Heart right ventricle (tissue), 16 donors: ENCODE measurements at regions not wholly inside any gene's neighbourhood (a gene's known extent, or its start where the extent isn't known, plus 50 kb on each side); places are given as distances from the start of the nearest gene placed in this dataset.

Experiments used
- ATAC-seq, 8 donors: fragments of 200-7000 bp; cut with Tn5 transposase; one replicate each; pipeline ENCODE4 v1.9.1; 2020; ENCODE audit warnings: mild to moderate bottlenecking in 8 of 8, moderate library complexity in 8 of 8, moderate number of reproducible peaks in 1 of 8
- DNase-seq, 2 donors: peaks; one replicate each; pipeline ENCODE4 v3.0.0-alpha.2; 2020
- H3K27ac ChIP-seq, 10 donors: fragments of 200-600 bp; sonication (generic) in 2 of 10; one replicate each; pipeline versions ENCODE4 v1.5.0 to v1.8.0; 2020 to 2022; ENCODE audit warnings: mild to moderate bottlenecking in 3 of 10
- H3K27me3 ChIP-seq, 7 donors: fragments of 200-600 bp; one replicate each; pipeline ENCODE4 v1.8.0; 2021 to 2022; ENCODE audit warnings: mild to moderate bottlenecking in 2 of 7
- H3K36me3 ChIP-seq, 9 donors: fragments of 200-600 bp; sonication (generic) in 1 of 9; one replicate each; pipeline versions ENCODE4 v1.5.0 to v1.8.0; 2020 to 2022; ENCODE audit warnings: mild to moderate bottlenecking in 2 of 9
- H3K4me1 ChIP-seq, 9 donors: fragments of 200-600 bp; sonication (generic) in 1 of 9; one replicate each; pipeline versions ENCODE4 v1.5.0 to v1.8.0; 2020 to 2022; ENCODE audit warnings: mild to moderate bottlenecking in 4 of 9
- H3K4me3 ChIP-seq, 10 donors: fragments of 200-600 bp; sonication (generic) in 2 of 10; one replicate each; pipeline versions ENCODE4 v1.5.0 to v1.8.0; 2020 to 2022; ENCODE audit warnings: mild to moderate bottlenecking in 7 of 10, moderate library complexity in 2 of 10
- H3K9me3 ChIP-seq, 11 donors: fragments of 200-600 bp in 10 of 11; sonication (generic) in 2 of 11; one replicate each; pipeline versions ENCODE4 v1.5.0 to v1.8.0; 2013 to 2022; ENCODE audit warnings: mild to moderate bottlenecking in 2 of 11, control low read depth in 1 of 11, moderate library complexity in 1 of 11
- WGBS, 2 donors: extraction: QIAGEN DNeasy Blood & Tissue Kit; methylation state at CpG; one replicate each; pipeline ENCODE4 v1.1.7; 2013; ENCODE audit warnings: inconsistent platforms in 1 of 2; 5-methylcytosine and 5-hydroxymethylcytosine counted together
- intact Hi-C, 10 donors: fragments of 100-400 bp; cut with DNase I; formaldehyde crosslinking; loops; one replicate each; pipeline versions ENCODE4 v1.11.1 to v1.14.2; 2022
- TF ChIP-seq, protein P1 (sequence below), 9 donors: fragments of 200-600 bp; sonication (generic) in 2 of 9; IDR thresholded peaks; one replicate each; pipeline versions ENCODE4 v1.5.0 to v1.8.0; 2021 to 2022; ENCODE audit warnings: antibody characterized with exemption in 9 of 9, mild to moderate bottlenecking in 5 of 9, moderate library complexity in 1 of 9
- donor health status: Arrhythmogenic right ventricular cardiomyopathy.
- donor health status: ischemic (EF 13 %, LVEDD 7.1; RV severe dilation, severe dysfunction).
- donor health status: healthy with polysubstance abuse.
- donor health status: DM: no; HTN: yes; CAD: no.
- donor health status: DM: no; HTN: no; CAD: no.
- donor health status: ischemic (EF 25% LVEDD 6.9; RV normal size, moderate dysfunction).
- donor health status: ischemic (EF 25% LVEDD 5.7; RV mildly dilated, moderate dysfunction).
- donor health status: healthy.
- donor health status: DM: yes; HTN: yes; CAD: no.
- donor health status: Ischemic cardiomyopathy.
- donor health status: ischemic (EF 35%, LVEDD 5.7; RV mildly dilated, moderate dysfunction).
- donor health status: nonischemic (EF 11% LVEDD 7.7; RV severe dilation, severe dysfunction).
- donor health status: DM: yes; HTN: yes; CAD: no.
- donor health status: PGD.
- donor health status: ischemic (EF 29% LVEDD 5.4; RV normal size, mild dysfunction).
- donor health status: nonischemic (EF 23%, LVEDD 6.1; RV moderate dilation, normal function).

DNA sequence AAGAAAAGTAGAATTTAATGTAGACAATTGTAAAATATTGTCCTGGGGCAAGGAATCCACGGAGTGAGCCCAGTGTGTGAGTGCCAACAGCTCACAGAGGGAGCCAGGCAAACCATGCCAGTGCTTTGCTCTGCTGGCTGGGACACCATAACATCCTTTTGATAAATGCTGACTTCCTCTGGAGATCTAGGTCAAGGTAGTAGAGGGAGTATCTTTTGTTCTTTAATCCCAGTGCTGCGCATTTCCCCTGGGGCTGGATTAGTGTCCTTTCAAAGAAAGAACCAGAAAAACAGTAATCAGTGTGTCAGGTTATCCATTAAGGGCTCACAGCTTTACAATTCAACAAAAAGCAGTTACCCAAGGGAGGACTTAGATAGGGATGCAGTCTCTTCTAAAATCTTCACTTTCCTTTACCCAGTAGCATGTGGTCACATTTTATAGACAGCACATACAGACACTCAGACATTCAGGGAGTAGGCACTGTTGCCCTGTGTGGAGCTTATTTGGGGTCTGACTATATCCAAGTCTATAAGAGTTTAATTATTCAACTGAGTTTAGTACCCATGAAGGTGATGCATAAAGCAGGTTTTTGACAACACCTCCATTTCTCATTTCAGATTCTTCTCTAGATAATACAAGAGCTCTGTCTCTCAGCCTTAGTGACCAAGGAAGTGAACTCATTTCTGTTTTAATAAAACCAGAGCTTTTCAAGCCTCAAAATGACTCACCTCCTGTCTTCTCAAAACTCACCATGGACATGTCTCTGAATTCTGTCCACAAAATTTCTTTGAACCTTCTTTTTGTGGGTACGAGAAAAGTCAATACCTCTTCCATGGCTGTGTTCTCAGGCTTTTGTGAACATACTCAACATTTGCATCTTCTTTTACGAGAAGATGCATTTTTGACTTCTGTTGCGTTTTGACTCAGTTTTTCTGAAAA lies 215.3 kb downstream of the BRINP2 start:
- Histone ChIP-seq H3K27ac (no peak overlapping the region), H3K36me3 (no peaks in the 10 kb centered on the region), H3K4me3 (no peak overlapping the region), H3K4me1 (no peaks in the 10 kb centered on the region), H3K9me3 (peaks cover 0 to 20% (median 0%) of the 10 kb centered on the region in 11 donors), H3K27me3 (peaks cover 0 to 36% (median 10%) of the 10 kb centered on the region in 7 donors)
- intact Hi-C loops: no loop called here
- 68 to 69% methylated on average over 5 of the region's 5 CpGs for WGBS, 2 donors
- TF ChIP-seq, protein P1, sequence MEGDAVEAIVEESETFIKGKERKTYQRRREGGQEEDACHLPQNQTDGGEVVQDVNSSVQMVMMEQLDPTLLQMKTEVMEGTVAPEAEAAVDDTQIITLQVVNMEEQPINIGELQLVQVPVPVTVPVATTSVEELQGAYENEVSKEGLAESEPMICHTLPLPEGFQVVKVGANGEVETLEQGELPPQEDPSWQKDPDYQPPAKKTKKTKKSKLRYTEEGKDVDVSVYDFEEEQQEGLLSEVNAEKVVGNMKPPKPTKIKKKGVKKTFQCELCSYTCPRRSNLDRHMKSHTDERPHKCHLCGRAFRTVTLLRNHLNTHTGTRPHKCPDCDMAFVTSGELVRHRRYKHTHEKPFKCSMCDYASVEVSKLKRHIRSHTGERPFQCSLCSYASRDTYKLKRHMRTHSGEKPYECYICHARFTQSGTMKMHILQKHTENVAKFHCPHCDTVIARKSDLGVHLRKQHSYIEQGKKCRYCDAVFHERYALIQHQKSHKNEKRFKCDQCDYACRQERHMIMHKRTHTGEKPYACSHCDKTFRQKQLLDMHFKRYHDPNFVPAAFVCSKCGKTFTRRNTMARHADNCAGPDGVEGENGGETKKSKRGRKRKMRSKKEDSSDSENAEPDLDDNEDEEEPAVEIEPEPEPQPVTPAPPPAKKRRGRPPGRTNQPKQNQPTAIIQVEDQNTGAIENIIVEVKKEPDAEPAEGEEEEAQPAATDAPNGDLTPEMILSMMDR (IDR thresholded peaks at IDR 0.05): no peak
- no peak for DNase-seq
- ATAC-seq: no peak

DNA sequence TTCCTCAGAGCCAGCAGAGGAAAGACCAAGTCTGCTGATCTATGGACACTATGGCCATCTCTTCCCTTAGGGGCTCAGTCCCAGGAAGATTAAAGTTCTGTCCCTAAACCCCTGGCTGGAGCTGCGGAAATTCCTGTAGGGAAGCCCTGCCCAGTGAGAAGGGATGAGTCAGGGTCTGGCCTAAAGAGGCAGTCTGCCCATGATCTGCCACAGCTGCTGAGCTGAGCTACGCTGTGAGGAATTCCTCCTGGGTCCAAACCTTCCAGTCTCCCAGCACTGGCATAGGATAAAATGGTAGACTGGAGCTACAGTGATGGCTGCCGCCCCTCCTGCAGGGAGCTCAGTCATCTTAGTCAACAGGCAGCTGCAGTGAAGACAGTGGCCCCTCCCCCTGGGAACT lies 213.7 kb downstream of the BRINP2 start:
- Histone ChIP-seq H3K4me1 (no peaks in the 10 kb centered on the region), H3K27me3 (peaks cover 0 to 31% (median 6%) of the 10 kb centered on the region in 7 donors), H3K9me3 (peaks cover 0 to 35% (median 6%) of the 10 kb centered on the region in 11 donors), H3K36me3 (no peaks in the 10 kb centered on the region), H3K4me3 (no peak overlapping the region), H3K27ac (no peak overlapping the region)
- intact Hi-C loops: no loop called here
- no peak for ATAC-seq
- TF ChIP-seq, protein P1 (IDR thresholded peaks at IDR 0.05): no peak
- WGBS, 2 donors: 60 to 83% methylated on average over 3 of the region's 3 CpGs
- DNase-seq: no peak

DNA sequence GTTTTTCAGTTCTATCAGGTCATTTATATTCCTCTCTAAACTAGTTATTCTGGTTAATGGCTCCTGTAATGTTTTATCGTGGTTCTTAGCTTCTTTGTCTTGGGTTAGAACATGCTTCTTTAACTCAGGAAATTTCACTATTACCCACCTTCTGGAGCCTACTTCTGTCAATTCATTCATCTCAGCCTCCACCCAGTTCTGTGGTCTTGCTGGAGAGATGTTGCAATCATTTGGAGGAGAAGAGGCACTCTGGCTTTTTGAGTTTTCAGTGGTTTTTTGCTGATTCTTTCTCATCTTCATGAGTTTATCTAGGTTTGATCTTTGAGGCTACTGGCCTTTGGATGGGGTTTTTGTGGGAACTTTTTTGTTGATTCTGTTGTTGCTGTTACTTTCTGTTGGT lies 213.0 kb downstream of the BRINP2 start:
- WGBS, 2 donors: 90 to 95% methylated on average over 1 of the region's 1 CpG
- intact Hi-C loops: no loop called here
- Histone ChIP-seq H3K9me3 (peaks cover 0 to 38% (median 6%) of the 10 kb centered on the region in 11 donors), H3K4me3 (no peak overlapping the region), H3K27ac (no peak overlapping the region), H3K27me3 (peaks cover 0 to 31% (median 6%) of the 10 kb centered on the region in 7 donors), H3K4me1 (no peaks in the 10 kb centered on the region), H3K36me3 (no peaks in the 10 kb centered on the region)
- TF ChIP-seq, protein P1 (IDR thresholded peaks at IDR 0.05): no peak
- DNase-seq (no peak), ATAC-seq (no peak)

DNA sequence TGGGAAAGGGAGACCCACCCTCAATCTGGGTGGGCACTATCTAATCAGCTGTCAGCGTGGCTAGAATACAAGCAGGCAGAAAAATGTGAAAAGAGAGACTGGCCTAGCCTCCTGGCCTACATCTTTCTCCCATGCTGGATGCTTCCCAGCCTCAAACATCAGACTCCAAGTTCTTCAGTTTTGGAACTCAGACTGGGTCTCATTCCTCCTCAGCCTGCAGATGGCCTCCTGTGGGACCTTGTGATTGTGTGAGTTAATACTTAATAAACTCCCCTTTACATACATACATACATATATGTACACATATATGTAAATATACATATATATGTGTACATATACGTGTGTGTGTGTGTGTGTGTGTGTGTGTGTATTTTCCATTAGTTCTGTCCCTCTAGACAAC lies 207.1 kb downstream of the BRINP2 start:
- H3K27ac ChIP-seq: no peak overlapping the region
- DNase-seq (no peak), ATAC-seq (no peak)
- no peak overlapping the region for H3K4me3 ChIP-seq
- intact Hi-C loops: no loop called here
- WGBS, 2 donors: 66 to 69% methylated on average over 2 of the region's 2 CpGs
- peaks cover 0 to 3% (median 0%) of the 10 kb centered on the region in 7 donors for H3K27me3 ChIP-seq
- H3K4me1 ChIP-seq: no peaks in the 10 kb centered on the region
- TF ChIP-seq, protein P1 (IDR thresholded peaks at IDR 0.05): no peak
- no peaks in the 10 kb centered on the region for H3K36me3 ChIP-seq
- peaks cover 0 to 34% (median 6%) of the 10 kb centered on the region in 11 donors for H3K9me3 ChIP-seq
